ENCODE measurements at regions not wholly inside any gene's neighbourhood (a gene's known extent, or its start where the extent isn't known, plus 50 kb on each side); places are given as distances from the start of the nearest gene placed in this dataset.

DNA sequence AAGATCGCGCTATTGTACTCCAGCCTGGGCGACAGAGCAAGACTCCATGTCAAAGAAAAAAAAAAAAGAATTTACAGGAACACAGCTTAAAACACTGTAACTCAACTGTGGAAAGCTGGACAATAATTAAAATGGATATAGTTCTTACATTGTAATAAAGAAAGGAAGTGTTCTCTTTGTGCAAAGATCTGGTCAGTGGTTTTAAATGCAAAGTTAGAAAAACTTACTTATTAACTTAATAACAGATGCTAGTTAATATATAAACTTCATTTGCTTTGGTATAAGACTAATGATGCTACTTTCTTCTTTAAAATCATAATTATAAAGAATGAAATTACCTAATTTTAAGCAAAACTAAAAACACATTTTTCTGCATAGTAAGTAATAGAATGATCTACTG, 2024.1 kb upstream of the TENM3 start:
- Histone ChIP-seq H3K79me2 (ENCODE audit: insufficient read depth, low read depth) (no peaks in the 10 kb centered on the region), H2AFZ (ENCODE audit: low read depth) (no peak overlapping the region), H3K27me3 (ENCODE audit: insufficient read depth, low read depth) (no peaks in the 10 kb centered on the region), H3K4me3 (IDR thresholded peaks at IDR 0.05; ENCODE audit: insufficient read depth, low read depth, low read length) (no peak overlapping the region), H3K4me1 (ENCODE audit: low read depth, poor library complexity, severe bottlenecking) (no peaks in the 10 kb centered on the region), H3K27ac (no peak overlapping the region), H3K9ac (no peak overlapping the region), H3K4me2 (no peak overlapping the region), H4K20me1 (ENCODE audit: insufficient read depth) (no peaks in the 10 kb centered on the region), H3K36me3 (ENCODE audit: insufficient read depth) (no peaks in the 10 kb centered on the region)
- TF ChIP-seq CTCF (conservative IDR thresholded peaks at IDR 0.05; ENCODE audit: low read depth, low read length): no peak

GRCh38 chr4:180225977-180226376, 2017.2 kb upstream of the TENM3 start:
- TF ChIP-seq CTCF (conservative IDR thresholded peaks at IDR 0.05; ENCODE audit: low read depth, low read length): no peak
- Histone ChIP-seq H2AFZ (ENCODE audit: low read depth) (no peak overlapping the region), H3K36me3 (ENCODE audit: insufficient read depth) (no peaks in the 10 kb centered on the region), H3K4me2 (no peak overlapping the region), H3K9ac (no peak overlapping the region), H3K4me1 (ENCODE audit: low read depth, poor library complexity, severe bottlenecking) (no peaks in the 10 kb centered on the region), H3K79me2 (ENCODE audit: insufficient read depth, low read depth) (no peaks in the 10 kb centered on the region), H4K20me1 (ENCODE audit: insufficient read depth) (no peaks in the 10 kb centered on the region), H3K4me3 (IDR thresholded peaks at IDR 0.05; ENCODE audit: insufficient read depth, low read depth, low read length) (no peak overlapping the region), H3K27me3 (ENCODE audit: insufficient read depth, low read depth) (no peaks in the 10 kb centered on the region), H3K27ac (no peak overlapping the region)

- Histone ChIP-seq H2AFZ (ENCODE audit: low read depth) (no peak overlapping the region), H3K27me3 (ENCODE audit: insufficient read depth, low read depth) (no peaks in the 10 kb centered on the region), H3K36me3 (ENCODE audit: insufficient read depth) (no peaks in the 10 kb centered on the region), H4K20me1 (ENCODE audit: insufficient read depth) (no peaks in the 10 kb centered on the region), H3K4me1 (ENCODE audit: low read depth, poor library complexity, severe bottlenecking) (no peaks in the 10 kb centered on the region), H3K4me2 (no peak overlapping the region), H3K4me3 (IDR thresholded peaks at IDR 0.05; ENCODE audit: insufficient read depth, low read depth, low read length) (no peak overlapping the region), H3K79me2 (ENCODE audit: insufficient read depth, low read depth) (no peaks in the 10 kb centered on the region), H3K27ac (no peak overlapping the region), H3K9ac (no peak overlapping the region)
- TF ChIP-seq CTCF (conservative IDR thresholded peaks at IDR 0.05; ENCODE audit: low read depth, low read length): no peak
Measured at GRCh38 chr4:180234730-180235129, 2008.5 kb upstream of the TENM3 start.

DNA sequence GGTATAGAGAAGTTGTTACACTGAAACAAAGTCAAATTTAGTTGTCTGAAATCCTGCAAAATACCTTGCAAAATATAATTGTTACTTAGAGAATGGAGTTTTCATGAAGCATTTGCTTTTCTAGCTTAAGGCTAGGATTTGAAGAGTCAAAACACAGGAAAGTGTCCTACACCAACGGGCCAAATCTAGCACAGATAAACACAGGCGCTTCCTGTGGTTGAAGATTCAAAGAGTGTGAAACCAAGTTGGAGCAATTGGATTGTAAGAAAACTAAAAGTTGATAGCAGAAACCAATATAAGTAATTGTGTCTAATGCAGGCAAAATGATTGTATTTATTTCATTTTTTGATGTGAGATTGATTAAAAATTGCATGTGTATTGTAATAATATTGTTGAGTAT, 2002.5 kb upstream of the TENM3 start:
- no peak for TF ChIP-seq CTCF (conservative IDR thresholded peaks at IDR 0.05; ENCODE audit: low read depth, low read length)
- H3K9ac ChIP-seq: no peak overlapping the region
- no peaks in the 10 kb centered on the region for H3K79me2 ChIP-seq (ENCODE audit: insufficient read depth, low read depth)
- no peaks in the 10 kb centered on the region for H3K4me1 ChIP-seq (ENCODE audit: low read depth, poor library complexity, severe bottlenecking)
- H3K4me2 ChIP-seq: no peak overlapping the region
- no peaks in the 10 kb centered on the region for H3K27me3 ChIP-seq (ENCODE audit: insufficient read depth, low read depth)
- no peak overlapping the region for H3K27ac ChIP-seq
- H4K20me1 ChIP-seq (ENCODE audit: insufficient read depth): no peaks in the 10 kb centered on the region
- no peak overlapping the region for H3K4me3 ChIP-seq (IDR thresholded peaks at IDR 0.05; ENCODE audit: insufficient read depth, low read depth, low read length)
- no peaks in the 10 kb centered on the region for H3K36me3 ChIP-seq (ENCODE audit: insufficient read depth)
- H2AFZ ChIP-seq (ENCODE audit: low read depth): no peak overlapping the region

- Histone ChIP-seq H3K79me2 (ENCODE audit: insufficient read depth, low read depth) (no peaks in the 10 kb centered on the region), H3K4me3 (IDR thresholded peaks at IDR 0.05; ENCODE audit: insufficient read depth, low read depth, low read length) (no peak overlapping the region), H2AFZ (ENCODE audit: low read depth) (no peak overlapping the region), H3K4me1 (ENCODE audit: low read depth, poor library complexity, severe bottlenecking) (no peaks in the 10 kb centered on the region), H3K9ac (no peak overlapping the region), H3K27ac (no peak overlapping the region), H4K20me1 (ENCODE audit: insufficient read depth) (no peaks in the 10 kb centered on the region), H3K4me2 (no peak overlapping the region), H3K36me3 (ENCODE audit: insufficient read depth) (no peaks in the 10 kb centered on the region), H3K27me3 (ENCODE audit: insufficient read depth, low read depth) (no peaks in the 10 kb centered on the region)
- no peak for TF ChIP-seq CTCF (conservative IDR thresholded peaks at IDR 0.05; ENCODE audit: low read depth, low read length)
Measured at GRCh38 chr4:180253419-180253818, 1989.8 kb upstream of the TENM3 start.

Data from KMS-11 (cell line).